ENCODE measurements at regions not wholly inside any gene's neighbourhood (a gene's known extent, or its start where the extent isn't known, plus 50 kb on each side); places are given as distances from the start of the nearest gene placed in this dataset.

DNA sequence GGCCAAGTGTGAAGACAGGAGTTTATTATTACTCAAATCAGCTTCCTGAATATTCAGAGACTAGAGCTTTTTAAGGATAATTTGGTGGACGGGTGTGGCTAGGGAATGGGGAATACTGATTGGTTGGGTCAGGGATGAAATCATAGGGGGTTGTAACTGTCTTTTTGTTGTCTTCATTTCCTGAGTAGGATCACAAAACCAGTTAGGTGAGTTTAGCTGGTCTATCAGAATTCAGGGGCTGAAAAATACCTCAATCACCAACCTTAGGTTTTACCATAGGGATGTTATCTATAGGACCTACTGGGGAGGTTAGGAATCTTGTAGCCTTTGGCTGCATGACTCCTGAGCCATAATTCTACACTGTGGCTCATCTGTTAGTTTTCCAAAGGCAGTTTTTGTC, 235.8 kb downstream of the YTHDC2 start:
- TF ChIP-seq EZH2phosphoT487 (conservative IDR thresholded peaks at IDR 0.05; ENCODE audit: low read length) = no peak
- TF ChIP-seq, protein P1, sequence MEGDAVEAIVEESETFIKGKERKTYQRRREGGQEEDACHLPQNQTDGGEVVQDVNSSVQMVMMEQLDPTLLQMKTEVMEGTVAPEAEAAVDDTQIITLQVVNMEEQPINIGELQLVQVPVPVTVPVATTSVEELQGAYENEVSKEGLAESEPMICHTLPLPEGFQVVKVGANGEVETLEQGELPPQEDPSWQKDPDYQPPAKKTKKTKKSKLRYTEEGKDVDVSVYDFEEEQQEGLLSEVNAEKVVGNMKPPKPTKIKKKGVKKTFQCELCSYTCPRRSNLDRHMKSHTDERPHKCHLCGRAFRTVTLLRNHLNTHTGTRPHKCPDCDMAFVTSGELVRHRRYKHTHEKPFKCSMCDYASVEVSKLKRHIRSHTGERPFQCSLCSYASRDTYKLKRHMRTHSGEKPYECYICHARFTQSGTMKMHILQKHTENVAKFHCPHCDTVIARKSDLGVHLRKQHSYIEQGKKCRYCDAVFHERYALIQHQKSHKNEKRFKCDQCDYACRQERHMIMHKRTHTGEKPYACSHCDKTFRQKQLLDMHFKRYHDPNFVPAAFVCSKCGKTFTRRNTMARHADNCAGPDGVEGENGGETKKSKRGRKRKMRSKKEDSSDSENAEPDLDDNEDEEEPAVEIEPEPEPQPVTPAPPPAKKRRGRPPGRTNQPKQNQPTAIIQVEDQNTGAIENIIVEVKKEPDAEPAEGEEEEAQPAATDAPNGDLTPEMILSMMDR (IDR thresholded peaks at IDR 0.05; ENCODE audit: insufficient read depth, low read length, poor library complexity, severe bottlenecking) = no peak

Measured in SU-DHL-6 (cell line).